ENCODE measurements at regions not wholly inside any gene's neighbourhood (a gene's known extent, or its start where the extent isn't known, plus 50 kb on each side); places are given as distances from the start of the nearest gene placed in this dataset.

DNA sequence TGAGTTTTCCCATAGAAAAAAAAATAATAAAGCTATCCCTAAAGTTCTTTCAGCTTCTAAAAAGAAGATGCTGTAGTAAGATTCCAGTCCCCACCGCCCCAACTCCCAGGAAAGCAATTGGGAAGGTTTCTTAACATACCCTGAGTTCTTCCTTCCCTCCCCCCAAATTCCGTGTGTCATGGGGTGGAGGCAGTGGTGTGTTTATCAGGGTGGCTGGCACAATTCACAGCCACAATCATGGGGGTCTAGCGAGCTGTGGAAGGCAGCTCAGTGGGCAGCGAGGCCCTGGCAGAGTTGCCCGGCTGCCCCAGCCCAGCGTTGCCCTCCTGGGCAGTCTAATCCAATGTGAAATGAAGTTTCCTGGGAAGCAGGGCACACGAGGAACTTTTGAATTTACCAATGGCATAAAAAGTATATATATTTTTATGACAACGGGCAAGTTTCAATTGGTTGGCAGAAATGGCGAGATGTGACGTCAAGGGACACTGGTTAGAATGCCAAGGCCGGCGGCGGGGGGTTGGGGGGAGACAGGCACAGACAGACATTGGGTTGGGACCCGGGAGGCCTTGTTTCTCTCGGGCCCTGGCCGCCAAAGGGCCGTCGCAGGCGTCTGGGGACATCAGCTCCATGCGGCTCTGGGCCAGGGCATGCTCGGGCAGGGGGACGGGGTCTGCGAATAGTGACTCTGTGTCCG is 80.7 kb upstream of the PPARA start:
- Histone ChIP-seq H3K27me3 (ENCODE audit: control insufficient read depth in 3 of 3, insufficient read depth in 3 of 3, low read depth in 1 of 3, low read length in 3 of 3) (peaks cover 45 to 94% (median 84%) of the 10 kb centered on the region in 3 experiments), H3K4me3 (ENCODE audit: low read length in 2 of 2) (no peak overlapping the region), H2BK120ac (ENCODE audit: low read depth, low read length) (no peak overlapping the region), H3K27ac (replicated peaks; ENCODE audit: low read length) (no peak overlapping the region), H3K18ac (ENCODE audit: low read length) (no peak overlapping the region), H2BK12ac (ENCODE audit: low read length) (no peak overlapping the region), H3K4ac (ENCODE audit: low read length) (no peak overlapping the region), H2AK5ac (ENCODE audit: low read depth, low read length) (no peak overlapping the region), H4K8ac (ENCODE audit: low read depth, low read length) (no peak overlapping the region), H3K9me3 (replicated peaks in 1 of 2; ENCODE audit: control insufficient read depth in 2 of 2, insufficient read depth in 1 of 2, low read depth in 1 of 2, low read length in 2 of 2) (no peaks in the 10 kb centered on the region), H3K4me2 (ENCODE audit: insufficient read depth, low read length, poor library complexity, severe bottlenecking) (no peak overlapping the region), H3K4me1 (ENCODE audit: control insufficient read depth in 2 of 2, insufficient read depth in 1 of 2, low read depth in 1 of 2, low read length in 2 of 2) (no peaks in the 10 kb centered on the region), H2BK5ac (ENCODE audit: low read length) (no peak overlapping the region), H2AFZ (ENCODE audit: low read length) (no peak overlapping the region), H4K91ac (ENCODE audit: low read depth, low read length, poor library complexity) (no peak overlapping the region), H3K14ac (ENCODE audit: low read length) (peak overlapping the region; percentile 44), H3K23ac (ENCODE audit: low read depth, low read length, poor library complexity) (no peak overlapping the region), H3K36me3 (replicated peaks in 1 of 2; ENCODE audit: control insufficient read depth in 2 of 2, insufficient read depth in 2 of 2, low read length in 2 of 2) (no peaks in the 10 kb centered on the region), H3K79me1 (ENCODE audit: low read depth, low read length) (no peaks in the 10 kb centered on the region), H2BK15ac (ENCODE audit: low read length) (no peak overlapping the region), H3K9ac (ENCODE audit: low read depth, low read length, poor library complexity) (no peak overlapping the region)
- DNase-seq (ENCODE audit: low spot score) = no peak
- no CpG with 5 or more reads among the region's 24 CpGs for WGBS, 2 donors (ENCODE audit: extremely low coverage in 2 of 2, insufficient read length in 2 of 2, insufficient replicate concordance in 1 of 2)

DNA sequence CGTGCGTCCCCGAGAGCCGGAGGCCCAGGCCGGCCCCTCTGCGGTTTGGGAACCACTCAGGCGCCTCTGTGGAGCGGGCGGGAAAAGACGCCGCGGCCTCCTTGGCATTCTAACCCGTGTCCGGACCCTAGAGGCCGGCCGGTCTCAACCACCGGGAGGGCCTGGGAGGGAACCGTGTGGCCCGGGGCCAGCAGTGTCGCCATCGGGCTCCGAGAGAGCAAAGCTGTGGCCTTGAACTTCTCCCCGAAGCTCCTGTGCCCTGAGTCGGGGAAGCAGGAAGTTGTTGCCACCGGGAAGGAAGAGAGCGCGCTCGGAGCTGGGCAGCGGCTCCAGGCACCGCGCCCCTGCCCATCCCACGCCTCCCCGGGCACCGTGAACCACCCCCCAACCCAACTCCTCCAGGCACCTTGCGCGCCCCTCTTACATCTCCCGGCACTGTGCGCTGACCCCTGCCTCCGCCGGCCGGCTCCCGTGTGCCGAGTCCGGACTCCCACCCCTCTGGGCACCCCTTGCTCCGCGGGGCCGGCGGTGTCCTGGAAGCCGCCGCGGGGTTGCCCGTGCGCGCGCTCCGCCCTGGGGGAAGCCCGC is 80.0 kb upstream of the PPARA start:
- no peak overlapping the region for H3K27ac ChIP-seq (replicated peaks; ENCODE audit: low read length)
- no CpG with 5 or more reads among the region's 57 CpGs for WGBS, 2 donors (ENCODE audit: extremely low coverage in 2 of 2, insufficient read length in 2 of 2, insufficient replicate concordance in 1 of 2)
- no peak for DNase-seq (ENCODE audit: low spot score)

DNA sequence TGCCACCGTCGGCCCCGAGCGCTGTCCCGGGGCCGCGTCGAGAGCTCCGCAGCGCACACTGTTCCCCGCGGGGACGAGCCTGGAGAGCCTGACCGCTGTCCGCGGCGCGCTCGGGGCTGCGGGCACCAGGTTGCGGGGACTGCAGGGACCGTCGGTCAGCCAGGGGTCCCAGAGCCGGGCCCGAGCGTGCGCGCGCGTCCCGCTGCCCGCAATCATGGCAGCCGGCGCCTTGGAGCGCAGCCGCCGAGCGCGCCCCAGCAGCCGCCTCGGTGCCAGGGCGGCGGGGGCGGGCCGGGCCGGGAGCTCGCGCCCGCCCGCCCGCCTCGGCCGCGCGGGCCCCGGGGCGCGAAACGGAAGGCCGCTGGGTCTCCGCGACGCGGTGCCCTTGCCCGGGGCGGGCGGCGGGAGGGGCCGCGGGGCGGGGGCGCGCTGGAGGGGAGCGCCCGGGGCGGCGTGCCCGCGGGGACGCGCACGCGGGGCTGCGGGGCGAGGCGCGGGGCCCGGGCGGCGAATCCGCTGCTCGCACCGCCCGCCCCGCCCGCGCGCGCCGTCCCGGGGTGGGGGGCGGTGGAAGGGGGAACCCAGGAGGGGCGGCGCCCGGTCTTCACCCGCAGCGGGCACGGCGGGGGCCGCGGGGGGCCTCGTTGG is 79.4 kb upstream of the PPARA start:
- no CpG with 5 or more reads among the region's 112 CpGs for WGBS, 2 donors (ENCODE audit: extremely low coverage in 2 of 2, insufficient read length in 2 of 2, insufficient replicate concordance in 1 of 2)
- H3K9ac ChIP-seq (ENCODE audit: low read depth, low read length, poor library complexity) = no peak overlapping the region
- H2BK12ac ChIP-seq (ENCODE audit: low read length) = no peak overlapping the region
- no peak overlapping the region for H4K91ac ChIP-seq (ENCODE audit: low read depth, low read length, poor library complexity)
- H3K9me3 ChIP-seq (replicated peaks in 1 of 2; ENCODE audit: control insufficient read depth in 2 of 2, insufficient read depth in 1 of 2, low read depth in 1 of 2, low read length in 2 of 2) = no peaks in the 10 kb centered on the region
- no peak overlapping the region for H2BK5ac ChIP-seq (ENCODE audit: low read length)
- H3K18ac ChIP-seq (ENCODE audit: low read length) = no peak overlapping the region
- no peak overlapping the region for H3K14ac ChIP-seq (ENCODE audit: low read length)
- DNase-seq (ENCODE audit: low spot score) = no peak
- H3K4ac ChIP-seq (ENCODE audit: low read length) = no peak overlapping the region
- peaks cover 50 to 94% (median 88%) of the 10 kb centered on the region in 3 experiments for H3K27me3 ChIP-seq (ENCODE audit: control insufficient read depth in 3 of 3, insufficient read depth in 3 of 3, low read depth in 1 of 3, low read length in 3 of 3)
- peak overlapping the region; percentile 36 for H3K4me2 ChIP-seq (ENCODE audit: insufficient read depth, low read length, poor library complexity, severe bottlenecking)
- H2BK15ac ChIP-seq (ENCODE audit: low read length) = no peak overlapping the region
- H2BK120ac ChIP-seq (ENCODE audit: low read depth, low read length) = no peak overlapping the region
- H3K4me1 ChIP-seq (ENCODE audit: control insufficient read depth in 2 of 2, insufficient read depth in 1 of 2, low read depth in 1 of 2, low read length in 2 of 2) = no peaks in the 10 kb centered on the region
- no peak overlapping the region for H3K27ac ChIP-seq (replicated peaks; ENCODE audit: low read length)
- no peaks in the 10 kb centered on the region for H3K36me3 ChIP-seq (replicated peaks in 1 of 2; ENCODE audit: control insufficient read depth in 2 of 2, insufficient read depth in 2 of 2, low read length in 2 of 2)
- H2AK5ac ChIP-seq (ENCODE audit: low read depth, low read length) = no peak overlapping the region
- H3K23ac ChIP-seq (ENCODE audit: low read depth, low read length, poor library complexity) = no peak overlapping the region
- peak overlapping the region; percentile 59 for H2AFZ ChIP-seq (ENCODE audit: low read length)
- H4K8ac ChIP-seq (ENCODE audit: low read depth, low read length) = no peak overlapping the region
- peak overlapping the region in 1 of 2 donors; percentile 71 for H3K4me3 ChIP-seq (ENCODE audit: low read length in 2 of 2)
- H3K79me1 ChIP-seq (ENCODE audit: low read depth, low read length) = no peaks in the 10 kb centered on the region

More for the DNA sequence above, 80.0 kb upstream of the PPARA start:
- Histone ChIP-seq H3K4me2 (ENCODE audit: insufficient read depth, low read length, poor library complexity, severe bottlenecking) (peak overlapping the region; percentile 36), H3K14ac (ENCODE audit: low read length) (peak overlapping the region; percentile 44), H2AK5ac (ENCODE audit: low read depth, low read length) (no peak overlapping the region), H3K27me3 (ENCODE audit: control insufficient read depth in 3 of 3, insufficient read depth in 3 of 3, low read depth in 1 of 3, low read length in 3 of 3) (peaks cover 49 to 94% (median 84%) of the 10 kb centered on the region in 3 experiments), H3K4me3 (ENCODE audit: low read length in 2 of 2) (peak overlapping the region in 1 of 2 donors; percentile 71), H2BK15ac (ENCODE audit: low read length) (no peak overlapping the region), H3K4me1 (ENCODE audit: control insufficient read depth in 2 of 2, insufficient read depth in 1 of 2, low read depth in 1 of 2, low read length in 2 of 2) (no peaks in the 10 kb centered on the region), H2BK12ac (ENCODE audit: low read length) (no peak overlapping the region), H3K79me1 (ENCODE audit: low read depth, low read length) (no peaks in the 10 kb centered on the region), H3K23ac (ENCODE audit: low read depth, low read length, poor library complexity) (peak overlapping the region; percentile 66), H3K4ac (ENCODE audit: low read length) (no peak overlapping the region), H4K91ac (ENCODE audit: low read depth, low read length, poor library complexity) (no peak overlapping the region), H4K8ac (ENCODE audit: low read depth, low read length) (no peak overlapping the region), H3K36me3 (replicated peaks in 1 of 2; ENCODE audit: control insufficient read depth in 2 of 2, insufficient read depth in 2 of 2, low read length in 2 of 2) (no peaks in the 10 kb centered on the region), H2BK120ac (ENCODE audit: low read depth, low read length) (no peak overlapping the region), H3K9me3 (replicated peaks in 1 of 2; ENCODE audit: control insufficient read depth in 2 of 2, insufficient read depth in 1 of 2, low read depth in 1 of 2, low read length in 2 of 2) (no peaks in the 10 kb centered on the region), H3K18ac (ENCODE audit: low read length) (no peak overlapping the region), H2BK5ac (ENCODE audit: low read length) (no peak overlapping the region), H3K9ac (ENCODE audit: low read depth, low read length, poor library complexity) (no peak overlapping the region), H2AFZ (ENCODE audit: low read length) (peak overlapping the region; percentile 17)

DNA sequence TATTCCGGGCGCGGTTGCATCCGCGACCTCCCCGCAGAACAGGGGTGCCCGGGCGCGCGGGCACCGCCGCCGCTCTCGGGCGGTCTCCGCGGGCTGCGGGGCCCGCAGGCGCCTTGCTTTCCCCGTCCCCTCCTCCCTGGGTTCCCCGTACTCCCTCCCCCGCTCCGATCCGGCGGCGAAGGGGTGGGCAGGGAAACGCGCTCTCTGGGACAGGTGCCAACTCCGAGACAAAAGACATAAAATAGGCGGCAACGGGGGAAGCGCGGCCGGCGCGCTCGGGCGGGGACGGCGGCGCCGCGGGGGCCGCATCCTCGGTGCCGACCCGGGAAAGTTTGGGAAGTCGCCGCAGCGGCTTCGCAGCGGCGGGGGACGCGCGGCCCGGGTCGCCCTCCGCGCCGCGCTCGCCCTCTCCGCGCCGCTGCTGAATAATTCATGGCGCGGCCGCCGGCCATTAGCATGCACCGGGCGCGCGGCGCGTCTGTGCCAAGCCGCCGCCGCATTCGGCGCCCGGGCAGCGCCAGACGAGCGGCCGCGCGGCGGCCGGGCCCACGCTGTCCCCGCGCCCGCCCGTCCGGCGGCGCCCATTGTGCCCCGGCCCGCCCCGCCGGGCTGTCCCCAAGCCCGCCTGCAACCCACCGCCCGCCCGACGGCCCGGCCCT is 78.7 kb upstream of the PPARA start:
- no peak overlapping the region for H3K23ac ChIP-seq (ENCODE audit: low read depth, low read length, poor library complexity)
- no peak overlapping the region for H3K27ac ChIP-seq (replicated peaks; ENCODE audit: low read length)
- no peak overlapping the region for H3K4ac ChIP-seq (ENCODE audit: low read length)
- no peak overlapping the region for H2AK5ac ChIP-seq (ENCODE audit: low read depth, low read length)
- H3K79me1 ChIP-seq (ENCODE audit: low read depth, low read length) = no peaks in the 10 kb centered on the region
- no peaks in the 10 kb centered on the region for H3K4me1 ChIP-seq (ENCODE audit: control insufficient read depth in 2 of 2, insufficient read depth in 1 of 2, low read depth in 1 of 2, low read length in 2 of 2)
- no peaks in the 10 kb centered on the region for H3K36me3 ChIP-seq (replicated peaks in 1 of 2; ENCODE audit: control insufficient read depth in 2 of 2, insufficient read depth in 2 of 2, low read length in 2 of 2)
- H2BK5ac ChIP-seq (ENCODE audit: low read length) = no peak overlapping the region
- no peak overlapping the region for H4K8ac ChIP-seq (ENCODE audit: low read depth, low read length)
- peaks cover 51 to 94% (median 93%) of the 10 kb centered on the region in 3 experiments for H3K27me3 ChIP-seq (ENCODE audit: control insufficient read depth in 3 of 3, insufficient read depth in 3 of 3, low read depth in 1 of 3, low read length in 3 of 3)
- no peaks in the 10 kb centered on the region for H3K9me3 ChIP-seq (replicated peaks in 1 of 2; ENCODE audit: control insufficient read depth in 2 of 2, insufficient read depth in 1 of 2, low read depth in 1 of 2, low read length in 2 of 2)
- peak overlapping the region; percentile 36 for H3K4me2 ChIP-seq (ENCODE audit: insufficient read depth, low read length, poor library complexity, severe bottlenecking)
- no peak overlapping the region for H3K18ac ChIP-seq (ENCODE audit: low read length)
- no peak overlapping the region for H2BK12ac ChIP-seq (ENCODE audit: low read length)
- no peak overlapping the region for H2BK120ac ChIP-seq (ENCODE audit: low read depth, low read length)
- peak overlapping the region in 1 of 2 donors; percentile 42 for H3K4me3 ChIP-seq (ENCODE audit: low read length in 2 of 2)
- WGBS, 2 donors (ENCODE audit: extremely low coverage in 2 of 2, insufficient read length in 2 of 2, insufficient replicate concordance in 1 of 2) = no CpG with 5 or more reads among the region's 109 CpGs
- no peak overlapping the region for H3K9ac ChIP-seq (ENCODE audit: low read depth, low read length, poor library complexity)
- no peak overlapping the region for H4K91ac ChIP-seq (ENCODE audit: low read depth, low read length, poor library complexity)
- no peak overlapping the region for H3K14ac ChIP-seq (ENCODE audit: low read length)
- H2BK15ac ChIP-seq (ENCODE audit: low read length) = no peak overlapping the region
- DNase-seq (ENCODE audit: low spot score) = no peak
- H2AFZ ChIP-seq (ENCODE audit: low read length) = peak overlapping the region; percentile 59
